ENCODE measurements at regions not wholly inside any gene's neighbourhood (a gene's known extent, or its start where the extent isn't known, plus 50 kb on each side); places are given as distances from the start of the nearest gene placed in this dataset.

DNA sequence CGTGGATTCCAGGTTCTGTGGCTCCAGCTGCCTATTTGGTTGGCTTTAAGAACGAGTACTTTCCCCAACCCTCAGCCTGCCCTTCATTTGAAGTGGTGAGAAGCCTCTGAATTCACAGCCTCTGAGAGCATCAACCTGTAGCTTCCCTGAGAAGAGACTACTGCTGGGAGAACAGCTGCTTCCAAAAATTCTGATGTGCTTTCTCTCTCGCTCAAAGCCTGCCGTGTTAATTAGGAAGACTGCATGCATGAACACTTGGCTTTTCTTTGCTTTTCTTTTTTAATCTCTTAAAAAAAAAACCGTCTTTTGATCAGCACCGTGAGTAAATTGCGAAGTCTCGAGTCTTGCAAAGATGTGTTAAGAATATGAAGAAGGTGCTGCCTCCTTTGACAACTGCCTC, 153.4 kb upstream of the MAP1B start:
- peak; percentile 4 for DNase-seq

DNA sequence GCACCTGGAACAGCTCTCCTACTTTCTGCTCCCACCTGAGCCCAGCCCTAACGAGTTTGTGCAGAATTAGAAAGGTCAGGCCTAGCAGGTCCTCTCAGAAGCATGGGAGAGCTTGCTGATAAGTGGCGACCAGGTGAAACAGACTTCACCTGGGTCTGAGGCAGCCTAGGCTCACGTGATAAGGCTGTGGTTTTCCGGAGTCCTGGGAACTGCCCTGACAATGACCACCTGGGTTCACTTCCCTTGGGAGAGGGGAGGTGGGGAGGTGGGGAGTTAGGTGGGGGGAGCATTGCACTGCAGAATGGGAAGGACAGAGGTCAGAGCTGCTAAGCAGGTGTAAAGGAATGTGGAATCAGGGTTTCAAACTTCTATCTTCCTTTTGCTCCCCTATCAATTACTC, 152.9 kb upstream of the MAP1B start:
- DNase-seq, result no peak

GRCh38 chr5:71955723-71956122, 151.6 kb upstream of the MAP1B start:
- no peak for DNase-seq

DNA sequence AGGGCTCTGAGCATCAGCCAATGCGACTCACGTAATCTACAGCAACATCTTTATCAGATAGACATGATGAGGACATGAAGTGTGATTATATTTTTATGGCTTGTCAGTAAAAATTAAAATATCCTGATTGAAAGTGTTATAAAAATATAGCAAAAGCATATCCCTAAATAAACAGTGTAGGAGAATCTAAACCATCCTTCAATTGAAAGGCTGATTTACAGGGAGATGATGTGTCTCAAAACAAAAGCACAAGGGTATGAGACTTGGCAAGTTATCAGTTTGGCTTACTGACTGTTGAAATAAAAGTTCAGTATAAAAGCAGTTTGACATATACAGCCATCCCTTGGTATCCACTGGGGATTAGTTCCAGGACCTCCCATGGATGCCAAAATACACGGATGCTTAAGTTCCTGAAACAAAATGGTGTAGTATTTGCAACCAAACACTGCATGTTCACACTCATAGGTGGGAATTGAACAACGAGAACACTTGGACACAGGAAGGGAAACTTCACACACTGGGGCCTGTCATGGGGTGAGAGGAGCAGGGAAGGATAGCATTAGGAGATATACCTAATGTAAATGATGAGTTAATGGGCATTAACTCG, 149.9 kb upstream of the MAP1B start:
- DNase-seq, result no peak

GRCh38 chr5:71960195-71960594, 147.1 kb upstream of the MAP1B start:
- DNase-seq, result no peak

GRCh38 chr5:71961786-71962185, 145.5 kb upstream of the MAP1B start:
- no peak for DNase-seq

- DNase-seq, result no peak
Observed at GRCh38 chr5:71969460-71969859, 137.8 kb upstream of the MAP1B start.

GRCh38 chr5:71971862-71972261, 135.4 kb upstream of the MAP1B start:
- DNase-seq, result no peak

DNA sequence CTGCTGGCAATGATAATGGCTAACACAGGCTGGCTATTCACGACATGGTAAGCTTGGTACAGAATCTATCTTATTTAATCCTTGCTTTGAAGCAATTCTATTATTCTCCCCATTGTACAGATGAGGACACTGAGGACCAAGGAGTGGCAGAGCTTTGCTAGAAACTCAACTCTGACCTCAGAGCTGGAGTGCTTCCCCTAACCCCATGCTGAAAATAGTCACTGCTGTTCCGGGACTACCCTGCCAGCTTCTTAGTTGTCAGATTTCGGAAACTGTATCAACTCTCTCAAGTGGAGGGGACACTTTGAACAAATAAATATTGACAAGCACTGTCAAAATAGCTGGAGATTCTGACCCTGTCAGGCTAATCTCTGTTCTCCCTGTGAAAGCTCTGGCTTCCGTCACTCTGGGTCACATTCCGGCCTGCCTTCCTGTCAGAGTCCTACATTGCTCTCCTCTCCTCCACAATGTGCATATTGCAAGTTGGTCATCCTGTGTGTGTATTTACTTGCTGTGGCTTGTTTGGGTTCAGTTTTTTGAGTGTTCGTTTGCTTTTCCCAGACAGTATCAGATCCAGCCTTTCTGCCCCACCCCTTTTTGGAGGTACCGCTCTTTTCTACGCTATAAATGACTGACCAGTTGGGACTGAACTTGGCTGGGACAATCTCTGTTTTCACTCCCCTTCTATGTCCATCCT, 134.3 kb upstream of the MAP1B start:
- DNase-seq, result no peak

DNA sequence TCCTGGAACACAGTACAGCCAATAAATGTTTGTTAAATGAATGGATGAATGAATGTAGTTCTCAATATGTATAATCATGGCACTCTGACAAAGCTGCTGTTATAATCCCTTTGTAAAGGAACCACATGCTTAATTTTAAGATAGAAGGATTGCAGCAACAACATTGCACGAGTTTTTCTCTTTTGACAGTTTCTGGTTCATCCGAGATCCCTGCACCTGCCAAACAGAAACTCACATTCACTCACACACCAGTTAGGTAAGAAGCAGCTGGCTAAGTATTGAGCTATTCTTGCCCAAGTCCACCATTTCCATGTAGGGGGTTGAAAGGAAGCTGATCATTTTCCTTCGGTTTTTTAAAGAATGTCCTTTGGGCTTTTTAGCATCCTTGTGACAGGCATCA, 133.7 kb upstream of the MAP1B start:
- DNase-seq, result no peak

DNA sequence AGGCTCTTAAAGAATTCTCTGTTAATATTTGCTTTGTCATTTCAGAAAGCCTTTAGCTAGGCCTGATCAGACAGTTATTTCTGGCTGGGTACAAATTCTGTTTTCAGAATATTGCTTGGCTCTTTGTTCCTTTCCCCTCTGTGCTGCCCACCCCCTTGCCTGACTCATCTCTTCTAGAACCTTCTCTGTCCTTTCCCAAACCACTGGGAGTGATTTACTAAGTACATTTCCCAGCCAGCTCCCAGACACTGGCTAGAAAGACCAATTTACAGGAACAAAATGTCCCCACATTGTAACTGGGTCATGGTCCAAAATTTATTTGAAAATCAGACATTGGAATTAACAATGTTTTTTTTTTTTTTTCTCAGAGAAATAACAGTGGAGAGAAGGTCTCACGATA, 133.1 kb upstream of the MAP1B start:
- no peak for DNase-seq

GRCh38 chr5:71974622-71975021, 132.7 kb upstream of the MAP1B start:
- no peak for DNase-seq

DNA sequence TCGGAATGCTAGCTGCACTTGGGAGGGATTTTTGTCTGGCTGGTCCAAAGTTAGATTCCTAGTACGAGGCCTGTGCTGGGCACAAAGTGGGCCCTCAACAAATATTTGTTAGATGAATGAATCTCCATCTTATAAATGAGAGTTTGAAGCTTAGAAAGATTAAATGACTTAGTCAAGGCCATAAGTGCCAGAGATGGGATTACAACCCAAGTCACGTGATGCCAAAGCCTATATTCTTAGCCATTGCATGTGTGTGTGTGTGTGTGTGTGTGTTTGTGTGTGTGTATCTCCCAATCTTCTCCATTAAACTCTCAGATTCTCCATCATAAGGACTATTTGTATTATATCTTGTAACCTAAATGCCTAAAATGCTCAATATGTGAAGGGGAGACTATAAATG, 130.8 kb upstream of the MAP1B start:
- no peak for DNase-seq

GRCh38 chr5:71977311-71977710, 130.0 kb upstream of the MAP1B start:
- DNase-seq, result no peak

DNA sequence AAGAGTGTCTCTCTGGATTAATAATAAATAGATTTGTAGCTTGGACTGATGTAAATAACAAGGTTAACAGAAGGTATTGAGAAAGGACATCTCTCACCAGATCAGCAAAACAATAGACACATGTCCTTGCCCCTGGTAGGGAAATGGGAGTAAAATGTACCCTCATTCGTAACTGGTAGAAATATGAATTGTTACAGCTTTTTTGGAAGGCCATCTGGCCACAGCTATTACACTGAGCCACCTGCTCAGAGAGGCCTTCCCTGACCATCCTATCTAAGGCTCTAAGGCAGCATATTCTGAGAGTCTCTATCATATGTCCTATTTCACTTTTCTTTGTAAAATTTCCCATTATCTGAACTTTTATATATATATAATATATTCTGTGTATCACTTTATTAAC, 129.1 kb upstream of the MAP1B start:
- no peak for DNase-seq

DNA sequence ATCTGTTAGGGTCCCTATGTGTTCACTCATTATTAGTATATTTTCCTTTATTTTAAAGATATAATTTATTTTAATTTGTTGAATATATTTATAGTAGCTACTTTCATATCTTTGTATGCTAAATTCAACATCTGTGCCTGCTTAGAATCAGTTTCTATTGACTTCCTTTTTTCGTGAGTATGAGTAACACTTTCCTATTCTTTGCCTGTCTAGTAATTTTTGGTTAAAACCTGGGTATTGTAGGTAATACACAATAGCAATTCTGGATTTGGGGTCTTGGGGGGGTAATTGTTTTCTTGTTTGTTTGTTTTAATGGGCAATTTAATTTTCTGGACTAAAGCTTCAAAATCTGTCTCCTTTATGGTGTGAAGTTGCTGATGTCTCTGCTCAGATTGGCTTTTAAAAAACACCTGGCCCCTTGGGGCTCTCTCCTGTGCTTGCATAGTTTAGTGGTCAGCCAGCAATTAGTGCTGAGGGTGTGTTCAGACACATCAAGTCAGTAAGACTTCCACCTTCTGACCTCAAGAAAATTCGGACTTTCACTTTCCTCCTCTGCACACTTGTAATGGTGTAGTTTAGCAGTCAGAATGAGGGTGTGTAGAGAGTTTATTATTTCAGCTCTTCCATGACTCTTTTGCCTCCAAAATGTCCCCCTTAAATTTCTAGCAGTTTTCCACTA, 124.4 kb upstream of the MAP1B start:
- no peak for DNase-seq

GRCh38 chr5:71986101-71986500, 121.2 kb upstream of the MAP1B start:
- DNase-seq, result no peak

DNA sequence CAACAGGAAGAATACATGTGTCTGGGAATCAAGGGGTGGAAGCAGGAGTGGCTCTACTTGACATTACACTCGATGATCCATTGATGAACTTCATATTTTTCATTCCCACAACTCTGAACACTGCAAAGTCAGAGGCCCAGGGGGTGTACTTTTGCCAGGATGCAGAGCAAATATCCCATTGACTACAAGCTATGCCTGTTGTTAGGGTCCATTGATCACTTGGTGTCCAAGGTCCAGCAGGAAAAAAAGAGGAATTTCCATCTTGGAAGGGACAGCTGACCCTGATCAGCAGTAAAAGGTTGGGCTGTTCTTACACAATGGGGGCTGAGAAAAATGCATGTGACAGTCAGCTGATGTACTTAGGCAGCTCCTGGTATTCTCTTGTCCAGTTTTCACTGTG, 118.5 kb upstream of the MAP1B start:
- DNase-seq, result no peak

DNA sequence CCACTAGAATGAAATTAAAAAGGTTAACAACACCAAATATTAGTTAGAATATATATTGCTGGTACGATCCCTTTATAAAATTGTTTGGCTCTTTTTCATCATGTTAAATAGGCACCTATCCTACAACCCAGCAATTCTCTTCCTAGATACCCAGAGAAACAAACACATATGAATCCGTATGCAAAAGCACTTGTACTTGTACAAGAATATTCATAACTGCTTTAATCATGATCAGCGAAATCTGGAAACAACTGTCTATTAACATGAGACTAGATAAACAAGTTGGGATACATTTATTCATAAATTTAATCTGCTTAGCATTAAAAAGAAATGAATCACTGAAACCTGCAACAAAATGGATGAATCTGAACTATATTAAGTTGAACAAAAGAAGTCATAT, 113.7 kb upstream of the MAP1B start:
- DNase-seq, result no peak

GRCh38 chr5:71996789-71997188, 110.5 kb upstream of the MAP1B start:
- no peak for DNase-seq

GRCh38 chr5:71998746-71999145, 108.5 kb upstream of the MAP1B start:
- no peak for DNase-seq

GRCh38 chr5:72000707-72001106, 106.6 kb upstream of the MAP1B start:
- DNase-seq, result no peak

- no peak for DNase-seq
Observed at GRCh38 chr5:72005671-72006070, 101.6 kb upstream of the MAP1B start.

- DNase-seq, result no peak
Observed at GRCh38 chr5:72006361-72006760, 100.9 kb upstream of the MAP1B start.
